Endothelial cell of umbilical vein (primary cell): ENCODE measurements at regions not wholly inside any gene's neighbourhood (a gene's known extent, or its start where the extent isn't known, plus 50 kb on each side); places are given as distances from the start of the nearest gene placed in this dataset.

ENCODE experiments used
- BruUV-seq: library from RNA; stranded (reverse); fragments of 400-500 nt; replicated peaks from 2 replicates; lab custom pipeline; 2021; lab: Mats Ljungman, UMichigan
- CTCF ChIA-PET: fragments of 300-600, 350-600 bp; sonication (Branson Sonifier 250); formaldehyde crosslinking; loops from one replicate; lab custom pipeline; 2021; ENCODE audit warnings: antibody characterized with exemption, inconsistent platforms; lab: Charles Lee
- POLR2A ChIA-PET: fragments of 300-600, 350-600 bp; sonication (Branson Sonifier 250); formaldehyde crosslinking; loops from one replicate; lab custom pipeline; 2021; ENCODE audit warnings: antibody characterized with exemption, inconsistent platforms; lab: Charles Lee
- DNase-seq: peaks from one replicate; pipeline ENCODE4 v3.0.0-alpha.2; 2011; ENCODE audit warnings: low read depth, low spot score
- FAIRE-seq: peaks from 2 replicates; lab custom pipeline; 2011; peaks lifted over from hg19 to GRCh38; lab: Jason Lieb, UNC
- H2AFZ ChIP-seq: 2 replicates; pipeline ENCODE4 v1.6.0; 2012; ENCODE audit warnings: low read depth, low read length, control low read depth, inconsistent platforms
- H3K27ac ChIP-seq: 2 replicates; pipeline ENCODE4 v1.5.1; 2011; ENCODE audit warnings: low read depth, mild to moderate bottlenecking, control low read depth, low read length, moderate library complexity; ENCODE audit not compliant: insufficient read depth
- H3K27me3 ChIP-seq, 2 experiments: 2 replicates each; pipeline versions ENCODE4 v1.6.0 to v1.6.1; 2011; ENCODE audit warnings: low read length in 2 of 2, mixed read lengths in 1 of 2; ENCODE audit not compliant: control insufficient read depth in 2 of 2, insufficient read depth in 2 of 2
- H3K36me3 ChIP-seq, 2 experiments: 2 replicates in 1 of 2; 3 replicates in 1 of 2; pipeline ENCODE4 v1.5.1; 2011; ENCODE audit warnings: low read length in 2 of 2, mild to moderate bottlenecking in 1 of 2, moderate library complexity in 1 of 2; ENCODE audit not compliant: control insufficient read depth in 2 of 2, insufficient read depth in 2 of 2; ENCODE audit errors: extremely low read depth in 1 of 2
- H3K4me1 ChIP-seq: 3 replicates; pipeline ENCODE4 v1.5.1; 2011; ENCODE audit warnings: mild to moderate bottlenecking, low read length; ENCODE audit not compliant: control insufficient read depth, insufficient read depth; ENCODE audit errors: extremely low read depth
- H3K4me2 ChIP-seq: 2 replicates; pipeline ENCODE4 v1.6.1; 2011; ENCODE audit warnings: low read length, control low read depth, mixed read lengths; ENCODE audit not compliant: insufficient read depth
- H3K4me3 ChIP-seq, 3 experiments: fragments of 200-600 bp in 1 of 3; sonication (generic), shearing (Covaris generic) in 1 of 3; replicated peaks in 1 of 3; 2 replicates each; pipeline ENCODE4 v1.5.1; 2011 to 2016; ENCODE audit warnings: control low read depth in 3 of 3, low read length in 3 of 3, mild to moderate bottlenecking in 2 of 3, inconsistent platforms in 1 of 3, low read depth in 1 of 3, moderate library complexity in 1 of 3; ENCODE audit not compliant: insufficient read depth in 1 of 3
- H3K79me2 ChIP-seq: 2 replicates; pipeline ENCODE4 v1.6.0; 2012; ENCODE audit warnings: low read length, inconsistent platforms; ENCODE audit not compliant: control insufficient read depth, insufficient read depth
- H3K9ac ChIP-seq: replicated peaks from 2 replicates; pipeline ENCODE3; 2011; ENCODE audit warnings: low read length, control low read depth; ENCODE audit not compliant: insufficient read depth; ENCODE audit errors: extremely low read depth
- H3K9me1 ChIP-seq: replicated peaks from 3 replicates; pipeline ENCODE4 v1.6.0; 2011; ENCODE audit warnings: mild to moderate bottlenecking, low read length; ENCODE audit not compliant: control insufficient read depth, insufficient read depth; ENCODE audit errors: extremely low read depth
- H3K9me3 ChIP-seq: replicated peaks from 2 replicates; pipeline ENCODE4 v1.5.1; 2012; ENCODE audit warnings: low read length, inconsistent platforms; ENCODE audit not compliant: control insufficient read depth, insufficient read depth
- H4K20me1 ChIP-seq: replicated peaks from 2 replicates; pipeline ENCODE3; 2011; ENCODE audit warnings: mild to moderate bottlenecking, low read length; ENCODE audit not compliant: control insufficient read depth, insufficient read depth; ENCODE audit errors: extremely low read depth
- EZH2 ChIP-seq: IDR thresholded peaks from 2 replicates; pipeline ENCODE4 v1.6.1; 2012; ENCODE audit warnings: borderline replicate concordance, low read depth, mild to moderate bottlenecking, moderate library complexity, low read length, inconsistent platforms; ENCODE audit not compliant: severe bottlenecking
- FOS ChIP-seq: IDR thresholded peaks from 2 replicates; pipeline ENCODE4 v1.6.1; 2011; ENCODE audit warnings: mild to moderate bottlenecking, low read length, moderate library complexity, borderline replicate concordance; ENCODE audit not compliant: insufficient read depth
- GATA2 ChIP-seq: IDR thresholded peaks from 2 replicates; pipeline ENCODE4 v1.7.0; 2011; ENCODE audit warnings: low read depth, mild to moderate bottlenecking, moderate library complexity, mixed read lengths, low read length; ENCODE audit not compliant: insufficient read length, insufficient read depth
- JUN ChIP-seq: IDR thresholded peaks from 2 replicates; pipeline ENCODE4 v1.6.1; 2011; ENCODE audit warnings: borderline replicate concordance, low read depth; ENCODE audit not compliant: insufficient read length, insufficient read depth
- MYC ChIP-seq: IDR thresholded peaks from one replicate; pipeline ENCODE4 v1.6.1; 2011; ENCODE audit warnings: mild to moderate bottlenecking, low read depth, low read length
- POLR2A ChIP-seq: IDR thresholded peaks from 2 replicates; pipeline ENCODE4 v1.6.1; 2012; ENCODE audit warnings: low read depth, mild to moderate bottlenecking, control low read depth, low read length
- POLR2AphosphoS5 ChIP-seq: IDR thresholded peaks from 2 replicates; pipeline ENCODE4 v1.6.1; 2012; ENCODE audit warnings: low read depth, mild to moderate bottlenecking, control low read depth, low read length, moderate library complexity; ENCODE audit not compliant: insufficient read depth
- dilution Hi-C: fragments of 300-500 bp; cut with MboI; formaldehyde crosslinking; loops from one replicate; pipeline ENCODE4 v1.15.0; 2019; ENCODE audit warnings: low sequenced_read_pairs; ENCODE audit not compliant: extremely low pct_ligation_motif_present
- intact Hi-C: fragments of 100-400 bp; cut with micrococcal nuclease; formaldehyde crosslinking; loops from one replicate; pipeline ENCODE4 v1.10.0; 2022
- TF ChIP-seq, protein P1 (sequence below), 2 donors: IDR thresholded peaks; 1 replicate in 1 of 2; 2 replicates in 1 of 2; pipeline ENCODE4 v1.5.1; 2011; ENCODE audit warnings: low read length in 2 of 2, mild to moderate bottlenecking in 2 of 2, moderate library complexity in 2 of 2, control low read depth in 1 of 2, inconsistent platforms in 1 of 2, low read depth in 1 of 2; ENCODE audit not compliant: insufficient read depth in 1 of 2; ENCODE audit errors: extremely low read depth in 1 of 2
- TF ChIP-seq, protein P2 (sequence below): IDR thresholded peaks from 2 replicates; pipeline ENCODE4 v1.6.1; 2011; ENCODE audit not compliant: insufficient read depth, insufficient read length

DNA sequence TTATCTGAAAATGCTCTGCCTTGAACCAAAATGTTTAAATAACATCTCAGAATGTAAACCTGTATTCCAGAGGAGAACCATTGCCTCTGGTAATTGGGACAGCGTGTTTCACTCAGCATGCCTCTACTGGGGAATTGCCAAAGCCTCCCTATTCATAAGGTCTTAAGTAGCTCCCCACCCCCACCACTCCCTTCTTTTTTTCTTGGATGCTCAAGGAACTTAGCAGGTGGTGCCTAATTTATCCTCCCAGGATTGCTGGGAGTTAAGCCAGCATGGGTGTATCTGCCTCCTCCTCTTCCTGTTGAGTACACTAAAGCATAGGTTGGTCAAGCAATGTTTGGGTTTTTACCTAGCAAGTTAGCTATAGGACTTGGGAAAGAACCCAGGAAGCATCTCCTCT, 220.2 kb downstream of the DMAC1 start:
- dilution Hi-C loops, result no loop called here

More for the DNA sequence above, 220.2 kb downstream of the DMAC1 start:
- no peak for TF ChIP-seq JUN
- TF ChIP-seq FOS, result no peak
- TF ChIP-seq EZH2, result no peak
- TF ChIP-seq POLR2A, result no peak
- no peak for TF ChIP-seq POLR2AphosphoS5
- TF ChIP-seq GATA2, result no peak
- TF ChIP-seq MYC, result no peak
- TF ChIP-seq, protein P1, sequence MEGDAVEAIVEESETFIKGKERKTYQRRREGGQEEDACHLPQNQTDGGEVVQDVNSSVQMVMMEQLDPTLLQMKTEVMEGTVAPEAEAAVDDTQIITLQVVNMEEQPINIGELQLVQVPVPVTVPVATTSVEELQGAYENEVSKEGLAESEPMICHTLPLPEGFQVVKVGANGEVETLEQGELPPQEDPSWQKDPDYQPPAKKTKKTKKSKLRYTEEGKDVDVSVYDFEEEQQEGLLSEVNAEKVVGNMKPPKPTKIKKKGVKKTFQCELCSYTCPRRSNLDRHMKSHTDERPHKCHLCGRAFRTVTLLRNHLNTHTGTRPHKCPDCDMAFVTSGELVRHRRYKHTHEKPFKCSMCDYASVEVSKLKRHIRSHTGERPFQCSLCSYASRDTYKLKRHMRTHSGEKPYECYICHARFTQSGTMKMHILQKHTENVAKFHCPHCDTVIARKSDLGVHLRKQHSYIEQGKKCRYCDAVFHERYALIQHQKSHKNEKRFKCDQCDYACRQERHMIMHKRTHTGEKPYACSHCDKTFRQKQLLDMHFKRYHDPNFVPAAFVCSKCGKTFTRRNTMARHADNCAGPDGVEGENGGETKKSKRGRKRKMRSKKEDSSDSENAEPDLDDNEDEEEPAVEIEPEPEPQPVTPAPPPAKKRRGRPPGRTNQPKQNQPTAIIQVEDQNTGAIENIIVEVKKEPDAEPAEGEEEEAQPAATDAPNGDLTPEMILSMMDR (IDR thresholded peaks at IDR 0.05; ENCODE audit: extremely low read depth in 1 of 2, insufficient read depth in 1 of 2, low read depth in 1 of 2, low read length in 2 of 2), result no peak
- TF ChIP-seq, protein P2, sequence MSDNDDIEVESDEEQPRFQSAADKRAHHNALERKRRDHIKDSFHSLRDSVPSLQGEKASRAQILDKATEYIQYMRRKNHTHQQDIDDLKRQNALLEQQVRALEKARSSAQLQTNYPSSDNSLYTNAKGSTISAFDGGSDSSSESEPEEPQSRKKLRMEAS, result no peak
- Histone ChIP-seq H3K9ac (no peak overlapping the region), H3K4me3 (no peak overlapping the region), H3K27me3 (no peaks in the 10 kb centered on the region), H2AFZ (no peak overlapping the region), H3K9me3 (no peaks in the 10 kb centered on the region), H3K9me1 (no peaks in the 10 kb centered on the region), H3K36me3 (no peaks in the 10 kb centered on the region), H3K4me1 (no peaks in the 10 kb centered on the region), H4K20me1 (no peaks in the 10 kb centered on the region), H3K27ac (no peak overlapping the region), H3K4me2 (no peak overlapping the region), H3K79me2 (no peaks in the 10 kb centered on the region)
- DNase-seq (no peak), FAIRE-seq (no peak)
- BruUV-seq, result no TSS peak
- intact Hi-C loops, result loop anchor here (5.0 kb wide), 1 partner anchor 1093 kb away; no protein-coding TSS in a partner anchor
- CTCF ChIA-PET, result no interaction called here
- POLR2A ChIA-PET, result no interaction called here
